Memory B cell (primary cell): ENCODE measurements at regions not wholly inside any gene's neighbourhood (a gene's known extent, or its start where the extent isn't known, plus 50 kb on each side); places are given as distances from the start of the nearest gene placed in this dataset.
"Not testable (repeated sequence)": the region's sequence is repeated elsewhere in the genome, so short reads cannot be mapped to it uniquely, and the experiment has no call there.

Source experiments
- ATAC-seq: fragments of 150-1000 bp; cut with Tn5 transposase; 2 replicates; pipeline ENCODE4 v1.10.0; 2021; ENCODE audit warnings: low read depth, mild to moderate bottlenecking, moderate library complexity
- DNase-seq, 2 donors: peaks; one replicate each; pipeline ENCODE4 v3.0.0; 2022; ENCODE audit warnings: low spot score in 2 of 2
- H3K27ac Mint-ChIP-seq: one replicate; pipeline ENCODE4 v1.8.0; 2022; ENCODE audit warnings: mild to moderate bottlenecking, moderate library complexity, mixed read lengths
- H3K27me3 Mint-ChIP-seq: one replicate; pipeline ENCODE4 v1.8.0; 2022; ENCODE audit warnings: mixed read lengths
- H3K36me3 Mint-ChIP-seq: one replicate; pipeline ENCODE4 v1.8.0; 2022; ENCODE audit warnings: mild to moderate bottlenecking, mixed read lengths
- H3K4me1 Mint-ChIP-seq: one replicate; pipeline ENCODE4 v1.8.0; 2022; ENCODE audit warnings: mixed read lengths
- H3K4me3 Mint-ChIP-seq: one replicate; pipeline ENCODE4 v1.8.0; 2022; ENCODE audit warnings: mild to moderate bottlenecking, moderate library complexity, mixed read lengths
- H3K9me3 Mint-ChIP-seq: one replicate; pipeline ENCODE4 v1.8.0; 2022; ENCODE audit warnings: mixed read lengths

GRCh38 chr1:121088568-121088967 lies 95.6 kb downstream of the FAM72B start:
- H3K4me3 Mint-ChIP-seq, H3K9me3 Mint-ChIP-seq, H3K27ac Mint-ChIP-seq, H3K4me1 Mint-ChIP-seq, H3K27me3 Mint-ChIP-seq, H3K36me3 Mint-ChIP-seq, ATAC-seq, DNase-seq: not testable (repeated sequence)

- not testable (repeated sequence) for H3K36me3 Mint-ChIP-seq, ATAC-seq, H3K27ac Mint-ChIP-seq, H3K4me3 Mint-ChIP-seq, H3K9me3 Mint-ChIP-seq, H3K27me3 Mint-ChIP-seq, H3K4me1 Mint-ChIP-seq, DNase-seq
Observed at GRCh38 chr1:121092329-121092968, 91.7 kb downstream of the FAM72B start.

- ATAC-seq, H3K27ac Mint-ChIP-seq, H3K36me3 Mint-ChIP-seq, DNase-seq, H3K27me3 Mint-ChIP-seq, H3K4me3 Mint-ChIP-seq, H3K9me3 Mint-ChIP-seq, H3K4me1 Mint-ChIP-seq: not testable (repeated sequence)
Observed at GRCh38 chr1:121095014-121095413, 89.1 kb downstream of the FAM72B start.

GRCh38 chr1:121097127-121097866 lies 86.8 kb downstream of the FAM72B start:
- not testable (repeated sequence) for H3K9me3 Mint-ChIP-seq
- ATAC-seq, result peak; percentile 84
- peak; percentile 85 for DNase-seq

GRCh38 chr1:121097867-121098215 lies 86.3 kb downstream of the FAM72B start:
- H3K27me3 Mint-ChIP-seq, H3K27ac Mint-ChIP-seq, ATAC-seq, H3K4me1 Mint-ChIP-seq, H3K36me3 Mint-ChIP-seq, H3K9me3 Mint-ChIP-seq, H3K4me3 Mint-ChIP-seq: not testable (repeated sequence)
- DNase-seq, result peak; percentile 3 to 16

More at GRCh38 chr1:121097127-121097866, 86.8 kb downstream of the FAM72B start:
- H3K27ac Mint-ChIP-seq, result peak overlapping the region; percentile 67
- not testable (repeated sequence) for H3K4me1 Mint-ChIP-seq, H3K27me3 Mint-ChIP-seq, H3K36me3 Mint-ChIP-seq
- peak overlapping the region; percentile 73 for H3K4me3 Mint-ChIP-seq

GRCh38 chr1:121109025-121109424 lies 75.1 kb downstream of the FAM72B start:
- H3K27ac Mint-ChIP-seq, ATAC-seq, H3K4me1 Mint-ChIP-seq, H3K36me3 Mint-ChIP-seq, H3K27me3 Mint-ChIP-seq, H3K9me3 Mint-ChIP-seq, DNase-seq, H3K4me3 Mint-ChIP-seq: not testable (repeated sequence)

GRCh38 chr1:121116522-121117297 lies 67.4 kb downstream of the FAM72B start:
- not testable (repeated sequence) for DNase-seq, H3K4me3 Mint-ChIP-seq, H3K4me1 Mint-ChIP-seq, H3K27me3 Mint-ChIP-seq, H3K27ac Mint-ChIP-seq, ATAC-seq, H3K36me3 Mint-ChIP-seq, H3K9me3 Mint-ChIP-seq

- H3K36me3 Mint-ChIP-seq, H3K27ac Mint-ChIP-seq, H3K4me1 Mint-ChIP-seq, H3K4me3 Mint-ChIP-seq, DNase-seq, H3K9me3 Mint-ChIP-seq, H3K27me3 Mint-ChIP-seq: not testable (repeated sequence)
- peak; percentile 83 for ATAC-seq
Observed at GRCh38 chr1:121117298-121117611, 66.9 kb downstream of the FAM72B start.

GRCh38 chr1:121117622-121118479 lies 66.3 kb downstream of the FAM72B start:
- not testable (repeated sequence) for H3K27ac Mint-ChIP-seq, H3K36me3 Mint-ChIP-seq, DNase-seq, H3K27me3 Mint-ChIP-seq, H3K9me3 Mint-ChIP-seq, H3K4me1 Mint-ChIP-seq
- H3K4me3 Mint-ChIP-seq, result peak overlapping the region; percentile 67
- ATAC-seq, result peak; percentile 19
